ENCODE measurements at regions not wholly inside any gene's neighbourhood (a gene's known extent, or its start where the extent isn't known, plus 50 kb on each side); places are given as distances from the start of the nearest gene placed in this dataset.

DNA sequence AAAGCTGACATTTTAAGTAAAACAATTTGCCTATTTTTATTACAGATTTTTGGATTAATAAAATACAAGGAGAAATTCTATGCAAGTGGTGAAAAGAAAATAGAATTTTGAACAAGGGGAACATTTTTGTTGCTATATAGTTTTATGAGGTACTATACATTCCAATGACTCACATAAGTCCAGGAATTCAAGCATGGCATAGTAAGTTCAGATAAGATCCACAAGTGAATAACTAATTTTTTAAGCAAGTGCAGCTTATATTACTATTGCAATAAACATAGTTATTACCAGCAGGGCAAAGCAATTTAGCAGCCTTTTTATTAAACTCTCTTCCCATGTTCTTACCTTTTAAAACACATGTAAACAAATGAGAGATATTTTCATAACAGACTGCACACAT is 1123.5 kb upstream of the LRRN3 start:
- FAIRE-seq (no peak), DNase-seq (ENCODE audit: insufficient read length, low spot score) (no peak)
- TF ChIP-seq CTCF (IDR thresholded peaks at IDR 0.05; ENCODE audit: insufficient read depth, missing control alignments), result no peak

DNA sequence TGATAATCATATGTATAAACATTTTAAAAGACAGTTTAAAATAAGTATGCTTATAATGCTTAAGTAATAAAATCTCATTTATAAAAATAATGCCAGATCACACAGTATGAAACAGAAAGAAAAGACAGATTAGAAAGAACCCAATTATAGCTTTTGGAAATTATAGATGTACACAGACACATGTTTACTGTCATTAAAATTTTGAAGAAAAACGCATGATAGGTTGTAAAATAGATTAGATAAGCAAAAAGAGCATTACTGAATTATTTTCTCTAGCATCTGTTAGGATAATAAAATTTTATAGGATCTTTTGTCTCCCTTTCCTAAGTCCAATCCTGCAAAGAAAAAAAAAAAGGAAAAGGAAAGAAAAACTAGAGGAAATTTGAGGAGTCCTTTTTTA is 1107.3 kb upstream of the LRRN3 start:
- FAIRE-seq (no peak), DNase-seq (ENCODE audit: insufficient read length, low spot score) (no peak)
- no peak for TF ChIP-seq CTCF (IDR thresholded peaks at IDR 0.05; ENCODE audit: insufficient read depth, missing control alignments)

DNA sequence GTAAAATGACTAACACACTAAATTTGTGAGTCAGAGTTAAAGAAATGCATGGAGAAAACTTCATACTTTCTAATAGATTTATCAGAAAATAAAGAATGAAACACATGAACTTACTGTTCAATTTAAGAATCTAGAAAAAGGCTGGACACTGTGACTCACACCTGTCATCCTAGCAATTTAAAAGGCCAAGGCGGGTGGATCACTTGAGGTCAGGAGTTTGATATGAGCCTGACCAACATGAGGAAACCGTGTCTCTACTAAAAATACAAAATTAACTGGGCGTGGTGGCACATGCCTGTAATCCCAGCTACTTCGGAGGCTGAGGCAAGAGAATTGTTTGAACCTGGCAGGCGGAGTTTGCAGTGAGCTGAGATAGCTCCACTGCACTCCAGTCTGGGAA is 1106.2 kb upstream of the LRRN3 start:
- no peak for TF ChIP-seq CTCF (IDR thresholded peaks at IDR 0.05; ENCODE audit: insufficient read depth, missing control alignments)
- no peak for DNase-seq (ENCODE audit: insufficient read length, low spot score)
- FAIRE-seq, result no peak

DNA sequence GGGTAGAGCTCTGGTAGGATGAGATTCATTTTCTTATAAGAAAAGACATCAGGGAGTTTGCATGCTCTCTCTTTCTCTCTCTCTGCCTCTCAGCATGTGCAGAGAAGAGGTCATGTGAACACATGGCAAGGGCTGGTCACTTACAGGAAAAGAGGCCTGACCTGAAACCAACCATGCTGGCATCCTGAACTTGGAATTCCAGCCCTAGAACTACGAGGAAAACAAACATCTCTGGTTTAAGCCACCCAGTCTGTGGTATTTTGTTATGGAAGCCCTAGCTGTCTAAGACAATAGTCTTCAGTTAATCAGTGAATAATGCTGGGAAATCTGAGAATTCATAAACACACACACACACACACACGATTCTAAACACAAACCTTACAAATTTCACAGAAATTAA is 1104.2 kb upstream of the LRRN3 start:
- no peak for TF ChIP-seq CTCF (IDR thresholded peaks at IDR 0.05; ENCODE audit: insufficient read depth, missing control alignments)
- no peak for DNase-seq (ENCODE audit: insufficient read length, low spot score)
- FAIRE-seq, result no peak

- DNase-seq (ENCODE audit: insufficient read length, low spot score) (no peak), FAIRE-seq (no peak)
- TF ChIP-seq CTCF (IDR thresholded peaks at IDR 0.05; ENCODE audit: insufficient read depth, missing control alignments), result no peak
Measured at GRCh38 chr7:109996411-109996810, 1094.5 kb upstream of the LRRN3 start.

- no peak for FAIRE-seq
- DNase-seq (ENCODE audit: insufficient read length, low spot score), result no peak
- no peak for TF ChIP-seq CTCF (IDR thresholded peaks at IDR 0.05; ENCODE audit: insufficient read depth, missing control alignments)
Measured at GRCh38 chr7:109996927-109997326, 1094.0 kb upstream of the LRRN3 start.

GRCh38 chr7:109997837-109998236 is 1093.1 kb upstream of the LRRN3 start:
- DNase-seq (ENCODE audit: insufficient read length, low spot score), result no peak
- no peak for FAIRE-seq
- TF ChIP-seq CTCF (IDR thresholded peaks at IDR 0.05; ENCODE audit: insufficient read depth, missing control alignments), result no peak
